Adipose tissue (tissue), 3 donors: ENCODE measurements at regions not wholly inside any gene's neighbourhood (a gene's known extent, or its start where the extent isn't known, plus 50 kb on each side); places are given as distances from the start of the nearest gene placed in this dataset.
"Not testable (repeated sequence)": the region's sequence is repeated elsewhere in the genome, so short reads cannot be mapped to it uniquely, and the experiment has no call there.

ENCODE experiments used
- H3K27ac ChIP-seq: one replicate; pipeline ENCODE4 v1.5.1; 2013; ENCODE audit warnings: low read depth, low read length
- WGBS, 3 donors: extraction: QIAGEN DNeasy Blood & Tissue Kit; methylation state at CpG; one replicate each; pipeline ENCODE4 v1.1.7; 2013; 5-methylcytosine and 5-hydroxymethylcytosine counted together
- donor health status: healthy with polysubstance abuse.
- donor health status: Bipolar disorder and iron deficiency.
- donor health status: healthy.

DNA sequence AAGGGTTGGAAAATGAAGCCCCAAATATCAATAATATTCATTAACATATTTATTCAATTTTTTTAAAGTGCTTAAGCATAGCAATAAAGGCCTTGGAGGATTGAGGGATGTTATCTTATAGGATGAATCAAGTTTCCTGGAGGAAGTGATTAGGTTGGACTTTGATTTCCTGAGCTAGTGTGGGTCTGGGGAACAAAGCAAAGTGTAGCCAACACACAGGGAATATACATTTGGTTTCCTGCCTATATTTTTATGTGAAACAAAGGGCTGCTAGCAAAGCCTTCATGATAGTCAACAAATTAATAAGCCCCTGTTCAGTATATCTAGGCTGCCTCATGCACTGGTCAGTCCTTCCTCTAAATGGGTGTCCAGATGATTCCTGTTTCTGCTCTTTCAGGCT, 261.1 kb upstream of the IL12A start:
- no peak overlapping the region for H3K27ac ChIP-seq

DNA sequence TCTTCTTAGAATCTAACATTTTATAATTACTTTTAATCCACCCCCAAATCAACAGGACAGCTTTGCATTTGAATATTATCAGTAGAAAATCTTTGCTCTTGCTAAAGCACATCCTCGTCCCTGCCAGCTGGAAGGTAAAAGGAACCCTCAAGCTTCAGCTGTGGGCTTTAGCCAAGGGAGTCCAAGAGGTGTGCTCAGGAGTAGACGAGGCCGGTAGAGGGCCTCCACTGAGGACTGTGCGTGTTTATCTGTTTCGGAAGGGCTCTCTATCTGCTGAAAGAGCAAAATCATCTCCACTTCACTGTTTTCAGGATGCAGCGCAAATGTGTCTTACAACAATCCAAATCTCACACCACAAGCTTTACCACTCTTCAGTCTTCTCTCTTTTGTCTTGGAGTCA, 257.4 kb upstream of the IL12A start:
- 82 to 88% (median 82%) methylated on average over 6 of the region's 6 CpGs for WGBS, 3 donors
- H3K27ac ChIP-seq = no peak overlapping the region

DNA sequence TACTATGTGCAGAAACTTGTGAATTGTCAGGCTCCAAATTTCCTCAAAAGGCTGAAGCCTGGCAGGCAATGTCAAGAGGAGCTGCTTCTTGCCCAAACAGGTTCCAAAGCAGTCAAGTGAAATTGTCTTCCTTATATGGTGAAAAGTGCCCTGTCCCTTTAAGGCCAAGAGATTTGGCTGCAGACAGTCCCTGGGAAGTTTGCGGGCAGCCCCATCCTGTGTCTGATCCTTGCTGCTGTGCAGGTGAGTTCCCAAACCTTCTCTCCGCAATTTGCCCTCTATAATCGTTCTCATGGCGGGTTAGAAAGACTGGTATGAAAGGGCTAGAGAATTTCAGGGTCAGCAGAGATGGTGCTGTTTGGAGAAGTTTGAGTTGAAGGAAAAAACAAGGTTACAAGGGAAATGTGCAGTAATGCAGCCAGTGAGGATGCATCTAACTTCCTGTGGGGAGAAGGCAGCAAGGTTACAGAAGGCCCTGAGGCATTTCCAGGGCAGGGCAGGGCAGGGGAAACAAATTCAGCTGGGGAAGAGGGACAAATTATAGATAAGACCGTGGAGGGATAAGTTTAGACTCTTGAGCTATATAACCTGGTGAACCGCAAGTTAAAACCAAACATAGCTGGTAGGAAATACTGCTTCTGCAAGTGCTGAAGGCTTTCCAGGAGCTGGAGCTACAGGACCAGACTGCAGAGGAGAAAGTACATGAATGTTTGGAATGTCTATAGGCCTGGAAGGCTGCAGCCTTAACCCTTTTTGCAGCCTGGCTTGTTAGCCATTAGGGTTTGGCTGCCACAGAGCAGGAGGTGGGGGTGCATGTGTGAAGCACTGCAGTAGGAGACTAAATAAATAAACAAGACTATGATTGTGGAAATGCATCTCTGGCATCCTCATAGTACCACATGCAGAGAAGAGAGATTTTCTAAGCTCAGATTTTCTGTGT, 256.2 kb upstream of the IL12A start:
- no peak overlapping the region for H3K27ac ChIP-seq
- 23 to 46% (median 37%) methylated on average over 6 of the region's 6 CpGs for WGBS, 3 donors

DNA sequence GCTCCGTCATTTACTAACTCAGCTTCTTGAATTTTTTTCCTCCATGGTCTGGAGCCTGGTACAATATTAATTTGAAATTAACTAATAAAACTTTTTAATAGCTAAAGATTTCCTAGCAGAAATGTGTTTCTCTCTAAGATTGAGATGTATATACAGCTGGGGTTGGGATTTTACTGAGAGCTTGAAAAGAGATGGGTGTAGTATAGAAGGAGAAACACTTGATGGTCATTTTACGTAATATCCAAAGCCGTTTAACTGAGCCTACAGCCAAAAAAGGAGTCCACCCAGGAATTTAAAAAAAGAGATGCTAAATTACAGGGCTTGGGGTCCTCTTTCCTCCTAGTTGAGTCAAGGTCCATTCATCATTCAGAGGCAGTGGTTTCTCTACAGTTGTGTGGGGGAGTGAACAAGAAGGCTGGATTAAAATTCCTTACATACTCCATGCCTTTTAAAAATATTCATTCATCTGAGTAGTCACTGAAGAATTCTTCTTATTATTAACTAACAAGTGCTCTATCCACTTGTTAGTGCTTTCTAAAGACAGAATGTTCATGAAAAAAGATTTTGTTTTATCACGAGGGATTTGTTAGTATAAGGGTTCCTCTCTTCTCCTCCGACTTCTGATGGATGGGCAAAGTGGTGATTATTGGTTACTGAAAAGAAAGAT, 255.3 kb upstream of the IL12A start:
- 57 to 68% (median 67%) methylated on average over 5 of the region's 5 CpGs for WGBS, 3 donors
- H3K27ac ChIP-seq = no peak overlapping the region

DNA sequence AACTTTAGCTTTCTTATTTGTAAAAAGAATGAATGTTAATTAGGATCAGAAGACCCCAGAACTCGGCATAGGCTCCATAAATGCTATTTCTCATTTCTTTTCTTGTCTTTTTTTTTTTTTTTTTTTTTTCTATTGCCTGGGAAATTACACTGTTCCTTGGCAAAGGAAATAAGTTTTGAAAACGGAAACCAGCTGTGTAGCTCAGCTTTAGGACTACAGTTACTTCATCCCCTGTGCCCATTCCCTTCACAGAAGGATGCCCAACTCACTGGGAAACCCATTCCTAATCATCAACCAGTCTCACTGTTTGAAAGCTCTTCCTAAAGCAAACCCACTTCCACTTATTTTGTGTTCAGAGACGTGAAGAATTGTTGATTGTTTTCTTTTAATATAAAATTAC, 254.0 kb upstream of the IL12A start:
- H3K27ac ChIP-seq = no peak overlapping the region
- WGBS, 3 donors = 49 to 61% (median 56%) methylated on average over 3 of the region's 3 CpGs

DNA sequence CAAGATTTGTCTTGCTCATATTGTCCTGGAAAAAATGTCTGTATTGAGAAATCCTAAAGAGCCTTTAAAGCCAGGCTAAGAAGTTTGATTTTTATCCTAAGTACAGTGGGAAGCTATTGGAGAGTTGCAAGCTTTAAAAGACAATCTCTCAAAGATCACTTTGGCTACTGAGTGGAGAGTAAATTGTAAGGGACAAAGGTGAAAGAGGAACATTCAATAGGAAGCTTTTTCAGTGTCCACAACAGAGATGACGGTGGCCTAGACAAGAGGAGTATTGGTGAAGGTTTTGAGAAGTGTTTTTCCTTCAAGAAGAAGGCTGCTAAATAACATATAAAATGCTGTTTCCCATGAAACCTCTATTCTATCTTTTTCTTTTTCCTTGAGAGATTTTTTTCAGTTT, 249.5 kb upstream of the IL12A start:
- WGBS, 3 donors = 78 to 91% (median 87%) methylated on average over 1 of the region's 1 CpG

DNA sequence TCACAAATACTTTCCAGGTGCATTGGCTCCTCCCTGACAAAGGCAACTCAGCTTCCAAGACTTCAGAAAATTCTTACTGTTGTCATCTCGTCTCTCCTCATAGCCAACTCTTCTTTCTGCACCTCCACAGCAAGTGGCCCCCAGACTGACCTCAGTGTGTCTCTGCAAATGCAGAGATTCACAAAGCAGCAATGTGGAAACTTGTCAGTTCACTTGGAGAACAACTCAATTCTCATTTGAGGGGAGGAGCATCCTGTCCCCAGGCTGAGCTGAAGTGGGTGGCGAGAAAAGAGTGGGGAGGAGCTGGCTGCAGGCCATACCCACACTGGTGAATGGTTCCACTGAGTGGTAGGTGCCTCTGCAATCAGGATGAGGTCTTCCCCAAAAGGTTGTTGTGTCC, 248.7 kb upstream of the IL12A start:
- H3K27ac ChIP-seq = no peak overlapping the region
- 70 to 81% (median 77%) methylated on average over 2 of the region's 2 CpGs for WGBS, 3 donors

More for the DNA sequence above, 249.5 kb upstream of the IL12A start:
- H3K27ac ChIP-seq = no peak overlapping the region

DNA sequence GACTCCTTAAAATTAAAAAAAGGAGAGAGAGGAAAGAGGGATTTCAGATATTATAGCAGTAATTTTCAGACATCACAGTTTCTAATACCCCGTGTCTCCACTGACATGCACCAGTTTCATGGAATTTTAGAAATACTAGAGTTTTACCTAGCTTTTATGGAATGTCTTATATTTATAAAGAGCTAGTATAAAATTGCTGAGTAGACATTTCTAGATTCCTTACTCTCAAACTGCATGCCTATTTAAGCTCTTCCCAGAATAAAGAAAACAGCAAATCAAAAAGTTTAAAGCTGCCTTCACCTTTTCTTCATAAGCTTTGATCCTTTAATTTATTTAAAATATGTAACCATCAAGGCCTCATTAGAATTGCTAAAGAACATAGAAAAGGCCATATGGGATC, 247.4 kb upstream of the IL12A start:
- H3K27ac ChIP-seq = no peak overlapping the region
- 86 to 97% (median 94%) methylated on average over 1 of the region's 1 CpG for WGBS, 3 donors

DNA sequence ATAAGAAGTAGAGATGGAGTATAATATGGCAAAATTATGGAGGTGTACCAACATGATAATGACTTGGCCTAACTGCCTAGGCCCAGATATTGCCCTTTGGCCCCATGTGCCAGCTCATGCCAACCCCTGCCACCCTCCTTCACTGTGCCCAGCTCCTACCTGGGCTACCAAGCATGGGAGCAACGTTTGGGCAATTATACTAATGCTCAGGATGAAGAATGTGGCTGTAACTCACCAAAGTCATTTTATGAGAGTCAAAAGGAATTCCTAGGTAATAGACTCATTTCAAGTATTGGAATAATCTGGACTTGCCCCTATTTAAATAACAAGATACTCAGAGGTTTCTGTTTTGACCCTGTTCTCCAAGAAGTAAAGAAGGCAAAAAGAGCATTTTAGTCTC, 240.2 kb upstream of the IL12A start:
- no peak overlapping the region for H3K27ac ChIP-seq
- 32 to 55% (median 52%) methylated on average over 1 of the region's 1 CpG for WGBS, 3 donors

DNA sequence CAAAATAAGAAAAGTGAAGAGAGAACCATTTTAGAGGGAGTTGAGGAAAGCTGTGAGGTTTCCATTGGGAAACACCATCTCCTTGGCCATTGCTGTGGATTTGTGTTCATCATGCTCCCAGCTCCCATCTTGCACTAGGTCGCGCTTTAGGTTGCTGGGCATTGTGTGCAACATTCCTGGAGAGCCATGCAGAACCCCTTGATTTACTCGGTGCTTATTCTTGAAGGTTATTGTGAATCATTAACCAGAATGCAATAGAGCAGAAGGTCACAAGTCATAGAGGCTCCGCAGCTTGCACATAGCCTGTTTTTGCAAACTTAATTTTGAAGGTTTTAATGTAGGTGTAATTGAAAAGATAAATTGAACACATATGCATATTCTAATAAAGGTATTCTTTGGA, 239.2 kb upstream of the IL12A start:
- 32 to 92% (median 79%) methylated on average over 4 of the region's 4 CpGs for WGBS, 3 donors
- H3K27ac ChIP-seq = no peak overlapping the region

DNA sequence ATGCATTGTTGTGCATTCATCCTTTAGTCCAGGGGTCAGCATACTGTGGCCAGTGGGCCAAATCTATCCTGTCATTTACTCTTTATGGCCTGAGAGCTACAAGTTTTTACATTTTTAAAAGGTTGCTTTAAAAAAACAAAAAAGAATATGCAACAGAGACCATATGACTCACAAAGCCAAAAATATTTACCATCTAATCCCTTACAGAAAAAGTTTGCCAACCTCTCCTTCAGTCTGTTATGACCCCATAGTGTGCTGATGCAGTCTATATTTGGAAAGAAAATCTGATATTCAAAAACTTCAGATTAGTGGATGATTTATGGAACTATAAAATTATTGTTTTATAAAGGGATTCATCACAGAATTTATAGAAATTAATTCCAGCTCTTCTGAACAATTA, 237.5 kb upstream of the IL12A start:
- no peak overlapping the region for H3K27ac ChIP-seq

DNA sequence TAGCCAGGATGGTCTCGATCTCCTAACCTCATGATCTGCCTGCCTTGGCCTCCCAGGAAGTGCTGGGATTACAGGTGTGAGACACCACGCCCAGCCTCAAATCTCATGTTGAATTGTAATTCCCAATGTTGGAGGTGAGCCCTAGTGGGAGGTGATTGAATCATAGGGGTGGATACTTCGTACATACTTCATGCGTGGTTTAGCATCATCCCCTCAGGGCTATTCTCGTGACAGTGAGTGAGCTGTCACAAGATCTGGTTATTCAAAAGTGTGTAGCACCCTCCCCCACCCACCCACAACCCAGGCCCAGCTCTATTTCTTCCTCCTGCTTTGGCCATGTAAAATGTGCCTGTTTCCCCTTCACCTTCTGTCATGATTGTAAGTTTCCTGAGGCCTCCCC, 236.9 kb upstream of the IL12A start:
- H3K27ac ChIP-seq = no peak overlapping the region
- WGBS, 3 donors = 91 to 93% (median 92%) methylated on average over 5 of the region's 5 CpGs

DNA sequence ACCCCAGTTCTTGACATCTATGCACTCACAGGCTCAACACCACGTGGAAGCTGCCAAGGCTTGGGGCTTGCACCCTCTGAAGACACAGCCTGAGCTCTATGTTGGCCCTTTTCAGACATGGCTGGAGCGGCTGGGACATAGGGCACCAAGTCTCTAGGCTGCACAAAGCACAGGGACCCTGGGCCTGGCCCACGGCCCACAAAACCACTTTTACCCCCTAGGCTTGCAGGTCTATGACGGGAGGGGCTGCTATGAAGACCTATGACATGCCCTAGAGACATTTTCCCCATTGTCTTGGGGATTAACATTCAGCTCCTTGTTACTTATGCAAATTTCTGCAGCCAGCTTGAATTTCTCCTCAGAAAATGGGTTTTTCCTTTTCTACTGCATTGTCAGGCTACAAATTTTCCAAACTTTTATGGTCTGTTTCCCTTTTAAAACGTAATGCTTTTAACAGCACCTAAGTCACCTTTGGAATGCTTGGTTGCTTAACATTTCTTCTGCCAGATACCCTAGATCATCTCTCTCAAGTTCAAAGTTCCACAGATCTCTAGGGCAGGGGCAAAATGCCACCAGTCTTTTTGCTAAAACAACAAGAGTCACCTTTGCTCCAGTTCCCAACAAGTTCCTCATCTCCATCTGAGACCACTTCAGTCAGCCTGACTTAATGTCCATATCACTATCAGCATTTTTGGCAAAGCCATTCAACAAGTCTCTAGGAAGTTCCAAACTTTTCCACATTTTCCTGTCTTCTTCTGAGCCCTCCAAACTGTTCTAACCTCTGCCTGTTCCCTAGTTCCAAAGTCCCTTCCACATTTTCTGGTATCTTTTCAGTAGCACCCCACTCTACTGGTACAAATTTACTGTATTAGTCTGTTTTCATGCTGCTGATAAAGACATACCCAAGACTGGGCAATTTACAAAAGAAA, 232.1 kb upstream of the IL12A start:
- H3K27ac ChIP-seq = not testable (repeated sequence)
- WGBS, 3 donors = 83 to 88% (median 84%) methylated on average over 5 of the region's 5 CpGs

DNA sequence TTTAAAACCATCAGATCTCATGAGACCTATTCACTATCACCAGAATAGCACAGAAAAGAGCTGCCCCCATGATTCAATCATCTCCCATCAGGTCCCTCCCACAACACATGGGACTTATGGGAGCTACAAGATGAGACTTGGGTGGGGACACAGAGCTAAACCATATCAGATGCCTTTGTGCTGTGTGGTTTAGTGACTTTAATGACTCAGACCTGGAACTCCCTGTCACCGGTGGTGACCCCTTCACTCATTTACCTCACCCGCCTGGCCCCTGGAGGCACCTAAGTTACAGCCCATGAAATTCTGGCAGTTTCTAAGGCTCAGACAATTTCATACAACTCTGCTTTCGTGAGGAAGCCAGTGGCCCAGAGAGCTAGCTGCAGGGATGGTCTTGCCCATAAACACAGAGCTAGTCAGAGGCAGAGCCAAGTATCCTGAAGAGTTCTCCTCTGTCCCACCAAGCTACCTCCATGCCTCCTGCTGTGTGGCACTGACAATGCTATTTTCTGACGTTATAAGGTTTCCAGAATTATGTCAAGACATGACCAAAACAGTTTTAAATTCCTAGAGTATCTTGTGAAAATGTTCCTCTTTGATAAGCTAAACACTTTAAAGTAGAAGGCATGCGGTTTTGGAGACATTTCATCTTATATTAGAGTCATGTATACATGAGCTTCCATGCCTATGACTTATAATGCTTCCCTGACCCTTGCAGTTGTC, 231.1 kb upstream of the IL12A start:
- 75 to 86% (median 85%) methylated on average over 5 of the region's 5 CpGs for WGBS, 3 donors
- H3K27ac ChIP-seq = no peak overlapping the region

DNA sequence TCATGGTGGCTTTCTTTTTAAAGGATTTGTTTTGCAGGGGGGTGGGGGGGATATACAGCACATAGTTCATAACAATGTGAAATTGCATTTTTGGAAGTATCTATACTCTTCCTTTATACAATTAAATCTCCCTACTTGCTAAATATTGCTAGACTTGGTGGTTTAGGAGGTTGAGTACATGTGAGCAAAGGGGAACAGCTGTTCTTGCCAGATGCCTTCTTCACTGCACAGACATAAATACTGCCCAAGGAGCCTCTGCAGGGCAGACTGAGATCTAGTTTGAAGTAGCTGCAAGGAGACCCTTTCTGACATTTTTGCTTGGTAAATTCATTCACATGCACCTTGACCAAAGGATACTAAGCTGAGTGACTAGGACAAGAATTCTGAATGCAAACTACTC, 228.6 kb upstream of the IL12A start:
- H3K27ac ChIP-seq = no peak overlapping the region

DNA sequence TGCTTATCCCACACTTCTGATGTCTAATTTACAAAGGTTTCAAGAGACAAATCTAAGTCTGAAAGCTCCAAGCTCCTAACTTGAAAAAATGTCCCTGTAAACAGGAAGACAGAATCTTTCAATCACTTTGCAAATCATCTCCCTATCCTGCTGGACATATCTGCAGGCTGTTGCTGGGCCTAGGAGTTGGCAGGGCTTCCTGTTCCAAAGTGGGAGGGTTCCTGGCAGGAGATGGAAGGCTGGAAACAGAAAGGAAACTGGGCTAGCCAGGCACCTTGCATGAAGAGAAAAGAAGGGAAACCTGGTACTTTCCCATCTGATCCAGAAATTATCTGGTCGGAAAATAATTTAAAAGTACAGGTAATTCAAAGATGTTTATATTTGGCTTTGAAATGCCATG, 227.3 kb upstream of the IL12A start:
- 53 to 72% (median 67%) methylated on average over 1 of the region's 1 CpG for WGBS, 3 donors

DNA sequence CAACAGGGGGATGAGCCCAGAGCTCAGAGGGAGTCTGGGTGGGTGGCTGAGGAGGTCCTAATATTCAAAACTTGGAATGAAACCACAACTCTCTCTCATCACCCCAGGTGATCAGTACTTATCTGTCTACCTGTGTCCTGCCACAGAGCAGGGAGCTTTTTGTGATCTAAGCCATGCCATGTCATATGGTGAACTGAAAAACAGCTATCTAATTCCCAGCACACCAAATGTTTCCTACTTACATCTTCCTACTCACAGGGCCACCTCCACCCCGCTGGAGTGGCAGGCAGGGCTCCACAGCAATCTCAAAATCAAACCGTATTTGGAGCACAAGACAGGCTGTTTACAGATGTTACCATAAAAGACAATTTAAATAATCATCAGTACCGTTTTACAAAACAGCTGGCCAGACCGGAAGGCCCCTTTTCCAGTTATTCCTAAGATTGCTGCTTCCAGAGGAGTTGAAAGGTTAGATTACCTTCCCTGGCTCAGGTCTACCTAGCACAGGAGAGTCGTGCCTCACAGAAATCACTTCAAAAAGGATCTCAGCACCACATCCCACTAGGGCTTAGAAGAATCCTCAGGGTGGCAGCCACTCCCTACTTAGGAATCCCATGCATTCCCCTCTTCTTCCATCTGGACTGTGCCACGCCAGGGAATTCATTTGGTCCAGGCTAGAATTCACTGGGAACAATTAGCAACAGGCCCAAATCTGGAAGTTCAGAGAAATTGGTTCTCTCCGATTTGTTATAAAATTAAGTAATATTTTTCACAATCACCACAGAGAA, 226.6 kb upstream of the IL12A start:
- no peak overlapping the region for H3K27ac ChIP-seq
- WGBS, 3 donors = 70 to 84% (median 74%) methylated on average over 7 of the region's 7 CpGs

More for the DNA sequence above, 227.3 kb upstream of the IL12A start:
- no peak overlapping the region for H3K27ac ChIP-seq
